ENCODE measurements at regions not wholly inside any gene's neighbourhood (a gene's known extent, or its start where the extent isn't known, plus 50 kb on each side); places are given as distances from the start of the nearest gene placed in this dataset.

DNA sequence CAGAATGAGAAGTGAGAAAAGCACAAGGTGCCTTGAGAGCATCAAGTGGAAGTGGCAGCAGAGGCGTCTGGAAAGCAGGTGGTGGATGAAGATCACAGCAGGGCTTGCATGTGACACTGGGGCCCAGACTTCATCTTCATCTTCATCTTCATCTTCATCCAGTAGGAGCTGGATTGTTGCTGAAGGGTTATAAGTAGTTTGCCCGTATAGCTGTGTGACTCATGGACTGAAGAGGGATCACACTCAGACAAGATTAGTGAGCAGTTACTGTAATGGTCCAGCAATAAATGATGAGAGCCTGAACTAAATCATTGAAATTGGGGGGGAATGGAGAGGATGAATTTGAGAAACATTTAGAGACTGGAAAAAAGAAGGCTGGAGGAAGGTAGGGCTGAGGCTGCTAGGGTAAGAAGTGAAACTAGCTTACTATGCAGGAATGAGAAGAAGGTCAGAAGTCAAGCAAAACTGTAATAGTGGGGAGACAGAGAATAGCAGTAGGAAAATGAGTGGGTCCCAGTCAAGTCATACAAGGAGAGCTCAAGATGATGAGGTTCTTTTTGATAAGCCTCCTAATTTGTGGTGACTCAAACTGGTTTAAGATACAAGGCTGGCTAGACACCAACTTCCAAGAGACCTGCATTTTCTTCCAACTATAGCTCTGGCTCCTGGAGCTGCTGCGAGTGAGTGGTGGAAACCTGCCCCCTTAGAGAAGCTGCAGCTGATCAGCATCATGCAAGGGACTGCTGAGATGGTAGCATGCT is 92.3 kb upstream of the BEND6 start:
- TF ChIP-seq, protein P1, sequence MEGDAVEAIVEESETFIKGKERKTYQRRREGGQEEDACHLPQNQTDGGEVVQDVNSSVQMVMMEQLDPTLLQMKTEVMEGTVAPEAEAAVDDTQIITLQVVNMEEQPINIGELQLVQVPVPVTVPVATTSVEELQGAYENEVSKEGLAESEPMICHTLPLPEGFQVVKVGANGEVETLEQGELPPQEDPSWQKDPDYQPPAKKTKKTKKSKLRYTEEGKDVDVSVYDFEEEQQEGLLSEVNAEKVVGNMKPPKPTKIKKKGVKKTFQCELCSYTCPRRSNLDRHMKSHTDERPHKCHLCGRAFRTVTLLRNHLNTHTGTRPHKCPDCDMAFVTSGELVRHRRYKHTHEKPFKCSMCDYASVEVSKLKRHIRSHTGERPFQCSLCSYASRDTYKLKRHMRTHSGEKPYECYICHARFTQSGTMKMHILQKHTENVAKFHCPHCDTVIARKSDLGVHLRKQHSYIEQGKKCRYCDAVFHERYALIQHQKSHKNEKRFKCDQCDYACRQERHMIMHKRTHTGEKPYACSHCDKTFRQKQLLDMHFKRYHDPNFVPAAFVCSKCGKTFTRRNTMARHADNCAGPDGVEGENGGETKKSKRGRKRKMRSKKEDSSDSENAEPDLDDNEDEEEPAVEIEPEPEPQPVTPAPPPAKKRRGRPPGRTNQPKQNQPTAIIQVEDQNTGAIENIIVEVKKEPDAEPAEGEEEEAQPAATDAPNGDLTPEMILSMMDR (IDR thresholded peaks at IDR 0.05) = no peak
- no peak for TF ChIP-seq EZH2 (IDR thresholded peaks at IDR 0.05; ENCODE audit: borderline replicate concordance, insufficient read depth, low read depth, low read length, poor library complexity, severe bottlenecking)

Measured in B cell (primary cell).